ENCODE measurements at regions not wholly inside any gene's neighbourhood (a gene's known extent, or its start where the extent isn't known, plus 50 kb on each side); places are given as distances from the start of the nearest gene placed in this dataset.

- no peak for TF ChIP-seq GABPA (IDR thresholded peaks at IDR 0.05; ENCODE audit: borderline replicate concordance, insufficient read depth, low read length)
- TF ChIP-seq, protein P1, sequence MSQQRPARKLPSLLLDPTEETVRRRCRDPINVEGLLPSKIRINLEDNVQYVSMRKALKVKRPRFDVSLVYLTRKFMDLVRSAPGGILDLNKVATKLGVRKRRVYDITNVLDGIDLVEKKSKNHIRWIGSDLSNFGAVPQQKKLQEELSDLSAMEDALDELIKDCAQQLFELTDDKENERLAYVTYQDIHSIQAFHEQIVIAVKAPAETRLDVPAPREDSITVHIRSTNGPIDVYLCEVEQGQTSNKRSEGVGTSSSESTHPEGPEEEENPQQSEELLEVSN (IDR thresholded peaks at IDR 0.05) = no peak
- TF ChIP-seq POLR2AphosphoS5 (IDR thresholded peaks at IDR 0.05; ENCODE audit: low read depth, low read length) = no peak
Measured at GRCh38 chr16:31698901-31699300, 171.2 kb downstream of the AHSP start (continued).
